ENCODE measurements at regions not wholly inside any gene's neighbourhood (a gene's known extent, or its start where the extent isn't known, plus 50 kb on each side); places are given as distances from the start of the nearest gene placed in this dataset.

GRCh38 chr10:60439641-60440040 is 50.0 kb upstream of the ANK3 start:
- Mint-ChIP-seq H3K27ac (ENCODE audit: low read depth) (no peak overlapping the region), H3K36me3 (ENCODE audit: insufficient read depth) (peaks cover 5% of the 10 kb centered on the region), H3K4me1 (no peaks in the 10 kb centered on the region), H3K4me3 (no peak overlapping the region), H3K27me3 (no peaks in the 10 kb centered on the region), H3K9me3 (no peaks in the 10 kb centered on the region)
- DNase-seq (ENCODE audit: low spot score in 2 of 2) (no peak), ATAC-seq (replicated peaks; ENCODE audit: extremely low read depth, poor library complexity, severe bottlenecking) (no peak)
